DMS79 (cell line): ENCODE measurements at regions not wholly inside any gene's neighbourhood (a gene's known extent, or its start where the extent isn't known, plus 50 kb on each side); places are given as distances from the start of the nearest gene placed in this dataset.

Source experiments
- DNase-seq: peaks from one replicate; lab custom pipeline; 2025; lab: John Stamatoyannopoulos, UW

DNA sequence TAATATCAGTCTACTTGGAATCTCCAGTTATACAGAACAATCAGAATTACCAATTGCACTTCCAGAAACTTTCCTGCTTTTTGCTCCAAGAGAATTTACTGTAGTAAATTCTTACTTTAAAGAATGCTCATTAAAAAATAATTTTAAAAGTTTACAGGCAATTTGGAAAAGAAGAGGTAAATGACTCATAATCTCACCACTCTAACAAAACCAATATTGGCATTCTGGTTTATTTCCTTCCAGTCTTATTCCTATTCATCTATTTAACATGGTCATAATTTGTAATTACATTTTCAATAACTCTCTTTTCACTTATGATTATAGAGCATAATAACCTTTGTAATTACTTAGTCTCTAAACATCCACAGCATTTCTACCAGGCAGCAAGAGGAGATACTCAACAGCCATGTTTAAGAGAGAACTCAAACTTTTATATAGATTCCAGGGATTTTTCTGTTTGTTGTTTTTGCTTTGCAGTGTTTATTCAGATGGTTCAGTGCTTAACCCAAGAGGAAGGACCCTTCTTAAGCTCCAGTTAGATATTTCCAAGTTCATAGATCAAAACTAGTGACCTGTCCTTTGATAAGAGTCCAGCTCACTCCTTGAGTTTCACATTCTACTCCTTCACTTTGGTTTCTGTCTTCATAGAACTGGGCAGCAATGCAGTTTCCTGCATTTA, 464.7 kb downstream of the TXNL1 start:
- no peak for DNase-seq

DNA sequence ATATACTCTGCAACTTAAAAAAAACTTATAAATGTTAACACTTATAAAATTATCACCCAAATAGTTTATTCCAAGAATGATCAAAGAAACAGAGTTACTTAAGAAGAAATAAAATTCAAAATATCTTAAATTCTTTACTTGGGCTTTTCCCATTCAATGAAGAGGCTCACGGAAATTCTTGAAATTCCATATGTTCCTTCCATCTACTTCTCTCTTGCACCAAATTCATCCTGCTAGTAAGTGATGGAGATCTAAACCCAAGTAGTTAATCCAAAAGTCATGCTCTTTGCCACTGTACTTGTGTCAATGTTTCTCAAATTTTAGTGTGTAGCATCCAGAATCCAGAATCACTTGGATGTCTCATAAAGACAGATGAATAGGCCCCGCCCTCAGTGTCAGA, 465.9 kb downstream of the TXNL1 start:
- DNase-seq, result no peak

GRCh38 chr18:56171848-56172247, 466.5 kb downstream of the TXNL1 start:
- DNase-seq, result no peak

- no peak for DNase-seq
These were observed 470.2 kb downstream of the TXNL1 start for GRCh38 chr18:56168049-56168781.

DNA sequence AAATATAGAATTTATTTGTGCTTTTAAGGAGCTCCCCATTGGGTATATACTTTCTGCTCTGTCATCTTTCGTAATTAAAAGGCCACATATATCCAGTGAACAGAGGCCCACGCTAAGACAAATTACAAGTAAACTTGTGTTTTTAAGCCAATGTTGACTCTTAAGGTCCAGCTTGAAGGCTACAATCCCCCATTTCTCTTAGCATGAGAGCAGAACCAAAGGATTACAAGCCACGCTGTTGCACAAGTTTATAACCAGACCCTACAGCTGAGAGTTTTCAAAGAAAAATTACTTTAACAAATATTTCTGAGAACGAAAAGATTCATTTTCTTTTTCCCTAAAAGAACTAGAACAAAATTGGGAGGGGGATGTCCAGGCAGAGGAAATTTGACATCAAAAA, 471.0 kb downstream of the TXNL1 start:
- DNase-seq, result no peak

GRCh38 chr18:56166914-56167313, 471.5 kb downstream of the TXNL1 start:
- DNase-seq, result no peak

GRCh38 chr18:56165601-56166355, 472.6 kb downstream of the TXNL1 start:
- no peak for DNase-seq

- no peak for DNase-seq
These were observed 475.8 kb downstream of the TXNL1 start for GRCh38 chr18:56162311-56163265.

DNA sequence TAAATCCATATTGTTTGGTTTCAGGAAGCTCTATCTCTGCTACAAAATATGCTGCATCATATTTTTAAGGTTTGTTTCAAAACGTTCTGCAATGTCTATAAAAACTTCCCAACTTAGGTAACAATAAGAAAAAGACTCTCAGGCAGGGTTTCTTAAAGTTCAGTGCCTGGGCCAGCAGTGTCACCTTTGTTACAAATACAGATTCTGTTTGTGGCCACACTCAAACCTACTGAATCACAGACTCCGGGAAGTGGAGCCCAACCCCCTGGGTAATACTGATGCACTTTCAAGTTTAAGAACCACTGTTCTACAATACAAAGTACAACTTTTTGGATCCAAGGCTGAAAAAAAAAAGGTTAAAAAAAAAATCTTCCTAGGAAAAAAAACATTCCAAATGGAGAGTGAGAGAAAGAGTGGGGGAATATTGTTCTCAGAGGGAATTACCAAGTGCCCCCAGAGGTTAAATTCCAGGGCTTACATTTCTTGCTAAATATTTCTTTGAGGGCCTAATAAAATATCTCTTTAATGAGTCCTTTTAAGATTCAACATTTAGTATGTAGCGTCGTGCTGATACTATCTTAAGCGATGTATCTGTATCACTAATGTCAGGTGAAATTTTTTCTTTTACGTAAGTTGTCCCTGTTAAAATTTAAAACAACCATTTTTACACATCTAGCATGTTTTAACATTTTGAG, 476.7 kb downstream of the TXNL1 start:
- no peak for DNase-seq

- no peak for DNase-seq
These were observed 479.7 kb downstream of the TXNL1 start for GRCh38 chr18:56158676-56159075.

GRCh38 chr18:56157541-56157940, 480.9 kb downstream of the TXNL1 start:
- DNase-seq, result no peak

DNA sequence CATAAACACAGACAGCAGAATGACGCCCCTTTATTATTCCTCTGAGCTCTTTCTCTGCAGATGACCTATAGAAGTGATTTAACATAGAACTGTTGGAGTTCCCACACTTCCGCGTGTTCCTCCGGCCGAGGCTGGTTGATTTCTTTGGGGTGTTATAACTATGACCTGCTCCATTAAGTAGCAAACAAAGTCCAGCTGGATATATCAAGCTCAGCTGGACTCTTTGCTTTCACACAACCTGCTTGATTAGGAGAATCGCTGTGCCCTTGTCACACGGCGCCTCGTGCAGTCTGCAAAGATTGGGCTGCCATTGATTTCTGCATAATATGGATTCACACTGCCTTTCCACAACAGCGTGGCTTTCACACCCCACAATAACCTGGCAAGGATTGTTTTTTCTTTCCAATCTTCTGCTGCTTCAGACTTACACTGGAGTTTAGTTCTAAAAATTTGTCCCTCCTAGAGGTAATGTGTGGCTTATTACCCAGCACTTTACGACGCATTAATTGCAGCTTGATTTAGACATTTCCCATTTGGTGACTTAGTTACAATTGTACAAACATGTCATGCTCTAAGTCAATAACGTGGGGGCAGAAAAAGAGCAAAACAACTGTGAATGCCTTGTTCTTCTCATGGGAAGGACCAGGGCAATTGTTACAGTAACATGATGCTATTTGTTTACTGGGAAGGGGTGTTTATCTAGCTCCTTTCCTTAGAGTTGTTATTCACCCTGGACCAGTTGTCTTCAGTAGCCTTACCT, 485.7 kb downstream of the TXNL1 start:
- no peak for DNase-seq

DNA sequence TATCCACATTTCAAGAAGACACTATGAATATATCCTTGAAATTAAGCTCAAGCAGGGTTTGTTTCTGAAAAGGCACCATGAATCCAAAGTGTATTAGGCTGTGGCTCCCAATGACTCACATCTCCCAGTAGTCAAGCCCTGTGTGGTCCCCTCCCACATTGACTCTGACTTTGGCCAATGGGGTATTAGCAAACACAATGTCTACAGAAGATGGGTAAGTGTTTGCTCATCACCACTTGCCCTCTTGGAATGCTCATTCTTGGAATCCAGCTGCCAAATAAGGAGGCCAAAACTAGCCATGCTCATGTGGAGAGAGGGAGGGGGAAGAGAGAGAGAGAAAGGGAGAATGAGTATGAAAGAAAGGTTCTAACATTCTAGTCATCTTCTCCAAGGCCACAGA, 490.0 kb downstream of the TXNL1 start:
- DNase-seq, result no peak

- no peak for DNase-seq
These were observed 491.8 kb downstream of the TXNL1 start for GRCh38 chr18:56146565-56146964.

GRCh38 chr18:56142001-56142400, 496.4 kb downstream of the TXNL1 start:
- DNase-seq, result no peak

DNA sequence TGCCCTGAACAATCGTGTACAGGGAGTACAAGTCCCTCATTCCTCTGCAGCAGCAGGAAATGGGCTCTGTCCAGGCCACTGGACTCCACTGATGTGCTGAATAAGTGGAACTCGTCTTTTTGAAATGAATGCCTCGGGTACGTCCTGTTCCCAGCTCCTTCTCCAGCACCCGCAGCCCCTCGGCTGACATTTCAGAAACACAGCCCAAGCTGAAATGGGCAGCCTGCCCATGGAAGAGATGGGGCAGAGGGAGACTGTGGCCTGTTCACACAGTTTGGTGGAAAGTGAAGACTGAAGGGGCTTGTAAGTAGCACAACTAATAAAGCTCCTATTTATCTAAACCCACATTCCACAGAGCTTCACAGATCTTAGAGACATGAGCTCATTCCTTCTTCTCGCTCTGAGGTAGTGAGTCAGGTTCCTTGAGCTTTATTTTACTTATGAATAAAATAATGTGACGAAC, 498.6 kb downstream of the TXNL1 start:
- DNase-seq, result no peak

- no peak for DNase-seq
These were observed 499.0 kb downstream of the TXNL1 start for GRCh38 chr18:56139372-56139771.

DNA sequence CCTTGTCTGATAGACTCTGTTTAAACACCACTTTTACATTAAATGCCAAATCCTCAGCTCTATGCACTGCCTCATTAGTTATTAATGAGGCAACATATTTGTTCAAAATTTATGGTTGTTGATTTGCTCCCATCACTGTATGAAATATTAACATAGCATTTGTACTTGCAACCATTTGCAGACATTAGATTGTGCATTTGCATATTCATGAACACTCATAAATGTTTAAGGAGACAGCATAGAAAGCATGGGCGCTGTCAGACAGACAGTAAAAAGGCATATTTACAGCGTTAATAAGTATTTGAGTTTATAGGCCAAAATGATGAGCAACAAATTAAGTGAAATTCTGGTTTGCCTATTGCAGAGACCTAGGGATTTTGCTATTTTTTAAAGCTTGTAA, 502.3 kb downstream of the TXNL1 start:
- no peak for DNase-seq

GRCh38 chr18:56130481-56130880, 507.9 kb downstream of the TXNL1 start:
- DNase-seq, result no peak

DNA sequence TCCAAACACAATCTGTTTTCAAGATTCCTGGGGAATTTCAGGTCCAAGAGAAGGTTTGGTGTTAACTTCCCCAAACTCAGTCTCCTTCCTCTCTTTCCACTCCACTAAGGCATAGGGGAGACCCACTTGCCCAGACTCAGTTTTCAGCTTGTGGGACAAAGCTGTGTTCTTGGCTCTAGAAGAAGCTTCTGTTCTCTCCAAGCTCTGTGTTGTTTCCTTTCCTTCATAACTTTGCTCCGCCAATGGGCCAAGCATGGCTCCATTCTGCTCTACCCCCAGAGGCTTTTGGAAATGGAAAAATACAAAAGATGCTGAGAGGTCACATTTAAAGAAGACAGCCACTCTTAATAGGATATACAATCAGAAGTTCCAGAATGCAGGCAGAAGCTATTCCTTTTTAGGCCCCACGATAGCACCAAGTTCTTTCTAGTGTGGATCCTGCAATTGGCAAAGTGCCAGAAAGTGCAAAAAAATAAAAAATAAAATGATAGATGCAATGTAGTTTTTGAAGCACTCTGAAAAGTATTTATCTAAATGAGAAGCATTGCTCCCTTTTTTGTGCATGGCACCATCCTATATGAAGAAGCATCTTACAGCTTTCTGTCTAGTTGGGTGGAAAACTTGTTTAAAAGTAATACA, 510.1 kb downstream of the TXNL1 start:
- no peak for DNase-seq
